ENCODE measurements at regions not wholly inside any gene's neighbourhood (a gene's known extent, or its start where the extent isn't known, plus 50 kb on each side); places are given as distances from the start of the nearest gene placed in this dataset.

DNA sequence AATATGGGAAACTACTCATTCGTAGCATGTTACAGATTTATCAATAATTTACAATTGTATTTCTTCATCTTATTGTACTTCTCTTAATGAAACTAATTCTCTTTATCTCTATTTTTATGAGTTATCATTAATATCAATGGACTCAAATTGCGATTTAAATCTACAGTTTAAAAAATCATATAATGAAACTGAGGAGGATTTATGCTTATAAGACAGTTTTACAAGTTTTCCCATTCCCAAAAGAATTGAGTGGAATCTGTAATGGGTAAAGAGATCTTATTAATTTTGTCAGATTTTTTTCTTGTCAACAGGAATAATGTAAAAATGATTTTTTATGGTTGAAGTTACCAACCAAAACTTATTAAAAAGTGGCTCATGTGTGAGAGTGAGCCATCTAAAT, 468.0 kb downstream of the METTL4 start:
- POLR2A ChIA-PET, result no interaction called here
- no peak for DNase-seq (ENCODE audit: low read depth)
- CTCF ChIA-PET, result no interaction called here
- Histone ChIP-seq H3K36me3 (ENCODE audit: control insufficient read depth, insufficient read depth, low read length) (no peaks in the 10 kb centered on the region), H3K4me3 (ENCODE audit: low read depth, low read length) (no peak overlapping the region), H3K27me3 (ENCODE audit: control insufficient read depth, insufficient read depth, low read length) (no peaks in the 10 kb centered on the region)
- TF ChIP-seq, protein P1, sequence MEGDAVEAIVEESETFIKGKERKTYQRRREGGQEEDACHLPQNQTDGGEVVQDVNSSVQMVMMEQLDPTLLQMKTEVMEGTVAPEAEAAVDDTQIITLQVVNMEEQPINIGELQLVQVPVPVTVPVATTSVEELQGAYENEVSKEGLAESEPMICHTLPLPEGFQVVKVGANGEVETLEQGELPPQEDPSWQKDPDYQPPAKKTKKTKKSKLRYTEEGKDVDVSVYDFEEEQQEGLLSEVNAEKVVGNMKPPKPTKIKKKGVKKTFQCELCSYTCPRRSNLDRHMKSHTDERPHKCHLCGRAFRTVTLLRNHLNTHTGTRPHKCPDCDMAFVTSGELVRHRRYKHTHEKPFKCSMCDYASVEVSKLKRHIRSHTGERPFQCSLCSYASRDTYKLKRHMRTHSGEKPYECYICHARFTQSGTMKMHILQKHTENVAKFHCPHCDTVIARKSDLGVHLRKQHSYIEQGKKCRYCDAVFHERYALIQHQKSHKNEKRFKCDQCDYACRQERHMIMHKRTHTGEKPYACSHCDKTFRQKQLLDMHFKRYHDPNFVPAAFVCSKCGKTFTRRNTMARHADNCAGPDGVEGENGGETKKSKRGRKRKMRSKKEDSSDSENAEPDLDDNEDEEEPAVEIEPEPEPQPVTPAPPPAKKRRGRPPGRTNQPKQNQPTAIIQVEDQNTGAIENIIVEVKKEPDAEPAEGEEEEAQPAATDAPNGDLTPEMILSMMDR (IDR thresholded peaks at IDR 0.05; ENCODE audit: insufficient read depth, low read depth, low read length), result no peak

DNA sequence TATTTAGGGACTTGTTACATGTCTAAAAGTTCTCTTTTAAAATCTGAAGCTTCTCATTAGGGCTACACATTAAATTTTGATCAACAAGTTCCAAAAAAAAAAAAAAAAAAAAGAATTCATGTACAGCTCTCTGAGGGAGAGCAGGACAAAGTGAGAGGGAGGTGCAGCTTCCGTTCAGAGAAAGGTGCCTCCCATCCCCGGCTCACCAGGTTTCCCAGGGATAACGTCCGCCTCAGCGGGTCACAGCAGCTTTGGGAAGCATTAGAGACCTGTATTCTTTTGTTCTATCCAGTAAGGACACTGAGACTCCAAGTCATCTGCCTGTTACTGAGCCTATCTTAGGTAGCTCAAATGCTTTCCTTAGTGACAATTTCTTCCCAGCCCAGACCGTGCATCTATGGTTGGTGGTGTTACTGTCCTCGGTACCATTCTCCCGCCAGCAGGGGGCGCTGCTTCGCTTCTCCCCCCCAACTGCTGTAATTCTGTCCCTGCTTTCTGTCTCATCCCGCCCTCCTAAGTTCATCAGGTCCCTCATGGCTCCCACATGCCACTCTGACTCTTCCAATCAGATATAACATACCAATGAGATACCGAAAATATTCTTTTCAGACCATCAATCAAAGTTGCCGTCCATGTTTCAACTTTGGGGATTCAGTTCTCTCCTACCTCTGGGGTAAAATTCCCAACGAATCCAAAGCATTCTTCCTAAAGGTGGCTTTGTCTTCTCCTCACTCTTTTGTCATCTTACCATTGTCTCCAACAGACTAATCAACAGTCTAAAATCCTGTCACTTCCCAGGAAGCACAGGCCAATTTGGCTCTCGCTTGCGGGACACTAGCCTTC, 466.5 kb downstream of the METTL4 start:
- TF ChIP-seq, protein P1 (IDR thresholded peaks at IDR 0.05; ENCODE audit: insufficient read depth, low read depth, low read length), result peak; percentile 83
- CTCF ChIA-PET, result interaction anchor here (0.6 to 4.7 kb wide), 35 partner anchors 8 to 519 kb away, joined by 3 to 103 read pairs (median 4); no protein-coding TSS in a partner anchor

DNA sequence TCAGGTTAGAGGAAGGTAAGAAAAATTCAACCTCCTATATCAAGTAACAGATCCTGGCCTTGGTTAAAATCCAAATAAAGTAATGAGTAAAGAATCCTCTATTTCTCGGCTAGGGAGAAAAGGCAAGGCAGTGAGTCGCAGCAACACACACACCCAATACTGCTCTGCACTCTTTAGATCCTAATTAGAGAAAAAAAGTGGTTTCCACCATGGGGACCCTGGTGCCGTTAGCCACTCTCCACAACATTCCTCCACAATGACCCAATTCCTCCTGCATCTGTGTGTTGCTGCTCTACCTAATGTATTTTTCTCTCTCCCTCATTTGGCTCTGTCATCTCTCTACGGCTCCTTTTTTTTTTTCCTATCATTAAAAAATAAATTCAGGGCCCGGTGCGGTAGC, 462.7 kb downstream of the METTL4 start:
- peak; percentile 30 for DNase-seq (ENCODE audit: low read depth)
- no peak overlapping the region for H3K4me3 ChIP-seq (ENCODE audit: low read depth, low read length)
- H3K36me3 ChIP-seq (ENCODE audit: control insufficient read depth, insufficient read depth, low read length), result no peaks in the 10 kb centered on the region
- H3K27me3 ChIP-seq (ENCODE audit: control insufficient read depth, insufficient read depth, low read length), result no peaks in the 10 kb centered on the region
- ChIA-PET CTCF (interaction anchor here (0.6 to 1.5 kb wide), 3 partner anchors 115 to 433 kb away, joined by 3 to 6 read pairs (median 4); no protein-coding TSS in a partner anchor), POLR2A (interaction anchor here (0.6 kb wide), 1 partner anchor 1469 kb away, joined by 3 read pairs; no protein-coding TSS in a partner anchor)
- TF ChIP-seq, protein P1 (IDR thresholded peaks at IDR 0.05; ENCODE audit: insufficient read depth, low read depth, low read length), result no peak

More for the DNA sequence above, 466.5 kb downstream of the METTL4 start:
- H3K27me3 ChIP-seq (ENCODE audit: control insufficient read depth, insufficient read depth, low read length), result no peaks in the 10 kb centered on the region
- H3K4me3 ChIP-seq (ENCODE audit: low read depth, low read length), result no peak overlapping the region
- H3K36me3 ChIP-seq (ENCODE audit: control insufficient read depth, insufficient read depth, low read length), result no peaks in the 10 kb centered on the region
- DNase-seq (ENCODE audit: low read depth), result no peak
- POLR2A ChIA-PET, result no interaction called here

DNA sequence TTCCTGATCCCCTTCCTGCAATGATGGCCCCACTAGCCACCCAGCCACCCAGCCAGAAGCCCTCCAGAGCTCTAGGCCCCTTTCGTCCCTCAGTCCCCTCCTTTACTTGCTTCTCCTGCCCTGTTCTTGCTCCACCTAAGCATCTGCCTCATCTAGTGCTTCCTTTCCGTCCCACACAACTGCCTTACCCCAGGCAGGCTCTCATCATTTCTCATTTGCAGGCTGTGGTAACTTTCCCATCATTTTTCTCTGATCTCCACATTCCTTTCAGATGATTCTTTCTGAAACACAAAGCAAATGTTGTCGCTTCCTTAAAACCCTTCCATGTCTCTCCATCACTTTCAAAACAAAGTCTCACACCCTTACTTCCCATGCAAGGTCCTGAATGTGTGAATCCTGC, 459.8 kb downstream of the METTL4 start:
- CTCF ChIA-PET, result interaction anchor here (1.1 kb wide), 1 partner anchor 435 kb away, joined by 3 read pairs; no protein-coding TSS in a partner anchor
- peak; percentile 38 for DNase-seq (ENCODE audit: low read depth)
- Histone ChIP-seq H3K36me3 (ENCODE audit: control insufficient read depth, insufficient read depth, low read length) (no peaks in the 10 kb centered on the region), H3K27me3 (ENCODE audit: control insufficient read depth, insufficient read depth, low read length) (no peaks in the 10 kb centered on the region), H3K4me3 (ENCODE audit: low read depth, low read length) (no peak overlapping the region)
- POLR2A ChIA-PET, result no interaction called here
- TF ChIP-seq, protein P1 (IDR thresholded peaks at IDR 0.05; ENCODE audit: insufficient read depth, low read depth, low read length), result no peak

DNA sequence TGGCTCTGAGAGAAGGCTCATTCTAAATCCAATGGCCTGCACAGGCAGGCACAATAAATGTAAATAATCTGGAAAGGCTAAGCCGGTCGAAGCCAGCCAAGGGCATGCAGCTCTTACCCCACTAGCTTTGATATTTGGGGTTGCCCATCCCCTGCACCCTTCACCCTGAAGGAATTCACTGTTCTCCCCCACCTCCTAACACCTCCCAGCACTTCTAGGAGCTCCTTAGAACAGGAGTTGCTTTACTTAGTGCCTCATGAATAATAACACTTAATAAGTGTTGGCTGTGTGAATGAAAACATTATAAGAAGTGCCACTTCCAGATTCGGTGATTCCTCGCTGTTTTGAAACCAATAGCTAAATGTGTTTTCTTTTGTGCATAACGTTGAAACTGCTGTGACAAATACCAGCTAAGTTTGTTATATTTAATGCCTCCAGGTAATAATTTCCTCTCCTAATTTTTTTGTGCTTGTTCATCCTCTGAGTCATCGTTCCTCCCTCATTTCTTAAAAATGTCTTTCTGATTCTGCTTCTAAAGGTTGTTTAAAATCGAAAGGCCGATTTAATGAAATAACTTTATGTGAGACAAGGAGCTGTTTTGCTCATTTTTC, 458.8 kb downstream of the METTL4 start:
- H3K4me3 ChIP-seq (ENCODE audit: low read depth, low read length), result no peak overlapping the region
- ChIA-PET POLR2A (no interaction called here), CTCF (interaction anchor here (1.0 to 1.1 kb wide), 2 partner anchors 63 to 111 kb away, joined by 3 read pairs; no protein-coding TSS in a partner anchor)
- no peak for DNase-seq (ENCODE audit: low read depth)
- H3K27me3 ChIP-seq (ENCODE audit: control insufficient read depth, insufficient read depth, low read length), result no peaks in the 10 kb centered on the region
- TF ChIP-seq, protein P1 (IDR thresholded peaks at IDR 0.05; ENCODE audit: insufficient read depth, low read depth, low read length), result no peak
- no peaks in the 10 kb centered on the region for H3K36me3 ChIP-seq (ENCODE audit: control insufficient read depth, insufficient read depth, low read length)

Measured in BJ (cell line).